PFSK-1 (cell line): ENCODE measurements at regions not wholly inside any gene's neighbourhood (a gene's known extent, or its start where the extent isn't known, plus 50 kb on each side); places are given as distances from the start of the nearest gene placed in this dataset.

Experiments
- FOXP2 ChIP-seq: optimal IDR thresholded peaks from 2 replicates; pipeline ENCODE3; 2011; ENCODE audit warnings: borderline replicate concordance, control low read depth, inconsistent platforms; ENCODE audit not compliant: insufficient read depth; ENCODE audit errors: extremely low read length, extremely low read depth
- POLR2AphosphoS5 ChIP-seq: IDR thresholded peaks from 2 replicates; pipeline ENCODE4 v1.6.1; 2012; ENCODE audit warnings: low read depth, mild to moderate bottlenecking, control low read depth, low read length, moderate library complexity
- SIN3A ChIP-seq: IDR thresholded peaks from 2 replicates; pipeline ENCODE4 v1.6.1; 2012; ENCODE audit warnings: mild to moderate bottlenecking, low read length, moderate library complexity, borderline replicate concordance; ENCODE audit not compliant: insufficient read depth
- TAF1 ChIP-seq: IDR thresholded peaks from 2 replicates; pipeline ENCODE4 v1.6.1; 2012; ENCODE audit warnings: low read length, control low read depth, borderline replicate concordance; ENCODE audit not compliant: insufficient read depth
- TF ChIP-seq, protein P1 (sequence below), 2 experiments: IDR thresholded peaks; 2 replicates each; pipeline versions ENCODE4 v1.6.1 to v1.8.0; 2011 to 2012; ENCODE audit warnings: low read depth in 2 of 2, low read length in 2 of 2, control low read depth in 1 of 2, inconsistent platforms in 1 of 2, mild to moderate bottlenecking in 1 of 2, moderate library complexity in 1 of 2; ENCODE audit not compliant: insufficient read depth in 1 of 2

DNA sequence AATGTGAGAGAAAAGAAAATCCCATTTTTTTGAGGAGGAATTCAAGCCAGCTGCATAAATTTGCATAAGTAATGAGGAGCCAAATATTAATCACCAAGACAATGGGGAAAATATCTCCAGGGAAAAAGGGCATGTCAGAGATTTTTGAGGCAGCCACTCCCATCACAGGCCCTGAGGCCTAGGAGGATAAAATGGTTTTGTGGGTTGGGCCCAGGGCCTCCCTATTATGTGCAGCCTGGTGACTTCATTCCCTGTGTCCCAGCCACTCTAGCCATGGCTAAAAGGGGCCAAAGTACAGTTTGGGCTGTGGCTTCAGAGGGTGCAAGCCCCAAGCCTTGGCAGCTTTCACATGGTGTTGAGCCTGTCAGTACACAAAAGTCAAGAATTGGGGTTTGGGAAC, 1051.0 kb upstream of the FOXG1 start:
- TF ChIP-seq, protein P1, sequence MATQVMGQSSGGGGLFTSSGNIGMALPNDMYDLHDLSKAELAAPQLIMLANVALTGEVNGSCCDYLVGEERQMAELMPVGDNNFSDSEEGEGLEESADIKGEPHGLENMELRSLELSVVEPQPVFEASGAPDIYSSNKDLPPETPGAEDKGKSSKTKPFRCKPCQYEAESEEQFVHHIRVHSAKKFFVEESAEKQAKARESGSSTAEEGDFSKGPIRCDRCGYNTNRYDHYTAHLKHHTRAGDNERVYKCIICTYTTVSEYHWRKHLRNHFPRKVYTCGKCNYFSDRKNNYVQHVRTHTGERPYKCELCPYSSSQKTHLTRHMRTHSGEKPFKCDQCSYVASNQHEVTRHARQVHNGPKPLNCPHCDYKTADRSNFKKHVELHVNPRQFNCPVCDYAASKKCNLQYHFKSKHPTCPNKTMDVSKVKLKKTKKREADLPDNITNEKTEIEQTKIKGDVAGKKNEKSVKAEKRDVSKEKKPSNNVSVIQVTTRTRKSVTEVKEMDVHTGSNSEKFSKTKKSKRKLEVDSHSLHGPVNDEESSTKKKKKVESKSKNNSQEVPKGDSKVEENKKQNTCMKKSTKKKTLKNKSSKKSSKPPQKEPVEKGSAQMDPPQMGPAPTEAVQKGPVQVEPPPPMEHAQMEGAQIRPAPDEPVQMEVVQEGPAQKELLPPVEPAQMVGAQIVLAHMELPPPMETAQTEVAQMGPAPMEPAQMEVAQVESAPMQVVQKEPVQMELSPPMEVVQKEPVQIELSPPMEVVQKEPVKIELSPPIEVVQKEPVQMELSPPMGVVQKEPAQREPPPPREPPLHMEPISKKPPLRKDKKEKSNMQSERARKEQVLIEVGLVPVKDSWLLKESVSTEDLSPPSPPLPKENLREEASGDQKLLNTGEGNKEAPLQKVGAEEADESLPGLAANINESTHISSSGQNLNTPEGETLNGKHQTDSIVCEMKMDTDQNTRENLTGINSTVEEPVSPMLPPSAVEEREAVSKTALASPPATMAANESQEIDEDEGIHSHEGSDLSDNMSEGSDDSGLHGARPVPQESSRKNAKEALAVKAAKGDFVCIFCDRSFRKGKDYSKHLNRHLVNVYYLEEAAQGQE (IDR thresholded peaks at IDR 0.05; ENCODE audit: insufficient read depth in 1 of 2, low read depth in 2 of 2, low read length in 2 of 2), result no peak
- TF ChIP-seq POLR2AphosphoS5 (no peak), SIN3A (no peak), FOXP2 (no peak)

DNA sequence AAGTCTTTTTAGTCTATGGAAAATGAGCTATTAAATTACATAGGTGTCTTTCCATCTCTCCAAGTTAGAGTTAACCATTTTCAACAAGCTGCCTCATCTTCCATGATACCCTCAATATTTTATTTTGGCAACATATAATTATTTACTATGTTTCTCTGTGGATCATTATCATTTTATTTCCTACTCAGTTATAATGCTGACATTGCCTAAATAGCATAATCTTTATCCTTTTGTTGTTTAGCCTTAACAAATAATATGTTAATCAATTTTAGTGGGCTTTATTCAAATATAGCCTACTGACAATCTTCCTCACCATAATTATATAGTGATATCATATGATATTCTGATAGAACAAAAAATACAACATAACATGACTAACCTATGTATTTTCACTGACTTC, 1044.8 kb upstream of the FOXG1 start:
- TF ChIP-seq SIN3A (no peak), FOXP2 (no peak), POLR2AphosphoS5 (no peak), TAF1 (no peak)
- TF ChIP-seq, protein P1 (IDR thresholded peaks at IDR 0.05; ENCODE audit: insufficient read depth in 1 of 2, low read depth in 2 of 2, low read length in 2 of 2), result no peak

DNA sequence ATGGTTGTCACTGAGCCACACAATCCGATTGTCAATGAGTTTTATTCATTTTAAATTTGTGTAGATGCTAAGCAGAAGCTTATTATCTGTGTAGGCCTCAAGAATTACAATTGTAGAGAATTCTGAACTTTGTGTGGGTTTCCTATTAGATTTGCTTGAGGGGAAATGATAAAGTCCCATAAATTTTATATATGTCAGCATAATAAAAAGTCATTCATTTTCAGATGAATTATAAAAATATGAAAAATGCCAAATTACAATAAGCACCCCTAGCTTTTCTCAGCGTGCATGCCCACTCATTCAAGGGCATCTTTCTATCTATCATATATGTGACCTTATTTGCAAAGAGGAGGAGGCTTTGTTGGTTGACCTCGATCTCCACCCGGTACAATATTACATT, 1041.1 kb upstream of the FOXG1 start:
- no peak for TF ChIP-seq SIN3A
- no peak for TF ChIP-seq FOXP2
- TF ChIP-seq TAF1, result no peak
- TF ChIP-seq, protein P1 (IDR thresholded peaks at IDR 0.05; ENCODE audit: insufficient read depth in 1 of 2, low read depth in 2 of 2, low read length in 2 of 2), result no peak
- no peak for TF ChIP-seq POLR2AphosphoS5

DNA sequence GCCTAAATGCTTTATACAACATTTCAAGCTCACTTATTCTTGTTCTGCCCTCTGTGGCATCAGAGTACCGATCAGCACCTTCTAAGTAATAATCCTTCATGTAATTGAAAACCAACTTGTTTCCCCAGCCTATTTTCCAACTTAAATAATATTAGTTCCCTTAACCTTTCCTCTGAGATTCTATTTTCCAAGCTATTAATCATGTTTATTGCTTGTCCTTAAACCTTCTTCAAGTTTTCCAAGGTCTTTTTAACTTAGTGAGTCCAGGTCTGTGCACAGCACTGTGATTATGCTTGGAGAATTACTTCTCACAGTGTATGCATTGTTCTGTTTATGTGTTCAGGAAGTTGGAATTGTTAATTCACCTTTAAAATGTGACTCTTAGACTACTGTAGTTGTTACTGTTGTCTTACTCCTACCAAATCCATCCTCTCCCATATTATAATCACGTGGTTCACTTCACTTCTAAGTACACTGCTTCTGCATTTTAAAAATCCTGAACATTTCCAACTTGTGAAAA, 1039.3 kb upstream of the FOXG1 start:
- no peak for TF ChIP-seq SIN3A

DNA sequence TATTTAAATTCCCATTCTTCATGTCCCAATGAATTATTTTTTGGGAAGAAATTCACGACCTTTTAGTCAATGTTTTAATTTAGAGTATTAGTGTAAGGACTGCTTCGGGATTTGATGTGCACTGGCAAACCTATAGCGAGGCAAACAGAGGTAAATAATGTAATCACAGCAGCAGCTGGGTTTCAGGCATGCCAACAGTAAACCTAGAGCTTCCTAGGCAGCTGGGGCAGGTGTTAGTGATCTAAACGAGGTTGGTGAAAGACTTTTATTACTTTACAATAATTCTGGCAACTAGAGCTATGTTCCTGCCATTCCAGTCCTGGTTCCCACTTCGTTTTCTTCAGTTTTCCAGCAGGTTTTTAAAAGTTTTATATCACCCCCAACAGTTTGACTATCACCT, 1036.4 kb upstream of the FOXG1 start:
- TF ChIP-seq, protein P1 (IDR thresholded peaks at IDR 0.05; ENCODE audit: insufficient read depth in 1 of 2, low read depth in 2 of 2, low read length in 2 of 2), result no peak
- TF ChIP-seq POLR2AphosphoS5 (no peak), FOXP2 (no peak)
